ENCODE measurements at regions not wholly inside any gene's neighbourhood (a gene's known extent, or its start where the extent isn't known, plus 50 kb on each side); places are given as distances from the start of the nearest gene placed in this dataset.

GRCh38 chr6:155782320-155782731 is 326.7 kb upstream of the NOX3 start:
- TF ChIP-seq CTCF (conservative IDR thresholded peaks at IDR 0.05 in 1 of 2, IDR thresholded peaks at IDR 0.05 in 1 of 2; ENCODE audit: extremely low read depth in 1 of 2, insufficient read depth in 1 of 2, low read depth in 1 of 2, low read length in 2 of 2) (no peak), EZH2 (IDR thresholded peaks at IDR 0.05; ENCODE audit: borderline replicate concordance, low read length) (no peak)

Data from mammary epithelial cell (primary cell).